ENCODE measurements at regions not wholly inside any gene's neighbourhood (a gene's known extent, or its start where the extent isn't known, plus 50 kb on each side); places are given as distances from the start of the nearest gene placed in this dataset.

- TF ChIP-seq ZBTB7A (CRISPR knock-in tag; IDR thresholded peaks at IDR 0.05) (no peak), ZEB1 (IDR thresholded peaks at IDR 0.05; ENCODE audit: insufficient replicate concordance, low read depth) (no peak), SALL2 (CRISPR knock-in tag; IDR thresholded peaks at IDR 0.05) (no peak)
Observed at GRCh38 chr16:79532785-79533184, 67.8 kb downstream of the MAF start.
